Epithelial cell of proximal tubule (primary cell): ENCODE measurements at regions not wholly inside any gene's neighbourhood (a gene's known extent, or its start where the extent isn't known, plus 50 kb on each side); places are given as distances from the start of the nearest gene placed in this dataset.

Experiments
- DNase-seq: peaks from one replicate; pipeline ENCODE4 v3.0.0-alpha.2; 2011; ENCODE audit warnings: low read depth
- H3K4me3 ChIP-seq: 2 replicates; pipeline ENCODE4 v1.5.1; 2011; ENCODE audit warnings: low read depth, mild to moderate bottlenecking, low read length
- CTCF ChIP-seq: conservative IDR thresholded peaks from 2 replicates; pipeline ENCODE4 v1.5.1; 2012; ENCODE audit warnings: low read depth, mild to moderate bottlenecking, low read length

DNA sequence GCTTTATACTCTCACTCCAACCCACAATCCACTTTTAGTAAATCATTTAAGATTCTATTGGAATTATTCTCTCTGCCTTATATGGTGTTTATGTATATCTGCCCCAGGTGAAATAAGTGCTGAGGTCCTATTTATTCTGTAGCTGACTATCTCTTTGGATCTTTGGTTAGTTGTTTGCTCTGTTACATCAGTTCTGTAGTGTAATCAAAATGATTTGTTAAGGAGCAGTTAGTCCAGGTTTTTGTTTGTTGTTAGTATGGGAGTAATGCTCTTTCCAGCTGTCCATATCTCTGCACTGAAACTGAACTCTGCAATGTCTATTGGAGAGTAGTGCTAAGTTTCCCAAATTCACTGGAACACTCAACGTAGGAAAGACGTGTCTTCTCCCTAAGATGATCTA is 615.8 kb downstream of the SNAPC1 start:
- no peak for TF ChIP-seq CTCF
- no peak for DNase-seq
- H3K4me3 ChIP-seq: no peak overlapping the region

GRCh38 chr14:62381311-62382070 is 619.3 kb downstream of the SNAPC1 start:
- no peak overlapping the region for H3K4me3 ChIP-seq
- no peak for TF ChIP-seq CTCF

DNA sequence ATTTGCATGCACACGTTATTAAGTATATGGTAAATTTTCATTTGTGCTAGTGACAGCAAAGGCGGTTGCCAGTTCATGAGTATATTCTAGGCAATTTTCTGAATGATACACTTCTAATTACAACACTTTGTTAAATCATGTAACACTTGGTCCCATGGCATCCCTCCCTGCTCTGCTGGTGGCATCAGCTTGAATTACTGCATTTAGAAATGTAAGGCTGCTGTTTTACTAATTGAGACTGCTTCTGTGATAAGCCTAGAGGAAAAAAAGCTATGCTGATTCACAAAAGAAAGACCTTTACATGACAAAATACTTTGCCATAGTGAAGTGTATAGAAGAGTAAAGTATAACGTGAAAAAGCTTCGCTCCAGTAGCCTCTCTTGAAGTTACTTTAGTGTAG is 636.1 kb downstream of the KCNH5 start:
- DNase-seq: no peak
- TF ChIP-seq CTCF: no peak
- H3K4me3 ChIP-seq: no peak overlapping the region

More at GRCh38 chr14:62381311-62382070, 619.3 kb downstream of the SNAPC1 start:
- no peak for DNase-seq

- DNase-seq: no peak
- TF ChIP-seq CTCF: no peak
- H3K4me3 ChIP-seq: no peak overlapping the region
Measured at GRCh38 chr14:62409626-62410300, 635.5 kb downstream of the KCNH5 start.

DNA sequence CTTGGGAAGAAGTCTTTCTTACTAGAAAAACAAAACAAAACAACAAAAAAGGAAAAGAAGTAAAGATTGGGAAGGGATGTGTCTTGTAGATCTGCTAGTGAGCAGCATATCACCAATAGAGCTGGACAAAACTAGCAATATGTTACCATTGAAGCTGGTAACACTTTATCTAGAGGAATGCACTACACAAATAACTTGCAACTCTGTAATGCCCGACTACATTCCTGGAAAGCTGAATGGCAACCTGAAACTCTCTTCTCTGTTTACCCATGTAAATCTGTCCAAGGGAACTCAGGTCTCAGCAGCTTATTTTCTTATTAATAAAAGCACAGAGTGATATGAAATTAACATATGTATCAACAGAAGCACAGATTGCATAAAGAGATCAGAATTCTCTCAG is 624.4 kb downstream of the KCNH5 start:
- TF ChIP-seq CTCF: no peak
- DNase-seq: no peak
- no peak overlapping the region for H3K4me3 ChIP-seq

GRCh38 chr14:62428429-62429203 is 616.6 kb downstream of the KCNH5 start:
- H3K4me3 ChIP-seq: no peak overlapping the region
- DNase-seq: no peak
- TF ChIP-seq CTCF: no peak
